ENCODE measurements at regions not wholly inside any gene's neighbourhood (a gene's known extent, or its start where the extent isn't known, plus 50 kb on each side); places are given as distances from the start of the nearest gene placed in this dataset.
"Not testable (repeated sequence)": the region's sequence is repeated elsewhere in the genome, so short reads cannot be mapped to it uniquely, and the experiment has no call there.

DNA sequence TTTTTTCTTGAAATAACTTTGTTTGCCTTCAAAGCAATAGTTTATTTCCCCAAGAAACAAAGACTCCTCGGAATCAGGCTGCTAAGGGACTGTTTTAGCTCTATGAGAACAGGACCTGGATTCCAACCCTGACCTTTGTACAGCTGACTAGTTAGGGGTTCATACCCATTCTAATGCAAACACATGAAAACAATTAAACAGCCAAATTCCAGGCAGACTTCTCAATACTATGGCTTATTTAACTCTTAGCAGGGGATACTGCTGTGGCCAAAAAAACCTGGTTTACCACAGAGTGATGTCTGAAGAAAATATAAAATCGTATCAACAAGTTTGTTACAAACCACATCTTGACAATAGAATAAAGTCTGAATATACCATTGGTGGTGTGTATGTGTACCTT is 129.6 kb upstream of the INTU start:
- ChIA-PET CTCF (no interaction called here), POLR2A (no interaction called here)
- no peak for DNase-seq
- Mint-ChIP-seq H3K4me3 (no peak overlapping the region), H3K36me3 (ENCODE audit: low read depth) (no peaks in the 10 kb centered on the region), H3K4me1 (no peaks in the 10 kb centered on the region), H3K27ac (no peak overlapping the region), H3K9me3 (no peaks in the 10 kb centered on the region), H3K27me3 (no peaks in the 10 kb centered on the region)

DNA sequence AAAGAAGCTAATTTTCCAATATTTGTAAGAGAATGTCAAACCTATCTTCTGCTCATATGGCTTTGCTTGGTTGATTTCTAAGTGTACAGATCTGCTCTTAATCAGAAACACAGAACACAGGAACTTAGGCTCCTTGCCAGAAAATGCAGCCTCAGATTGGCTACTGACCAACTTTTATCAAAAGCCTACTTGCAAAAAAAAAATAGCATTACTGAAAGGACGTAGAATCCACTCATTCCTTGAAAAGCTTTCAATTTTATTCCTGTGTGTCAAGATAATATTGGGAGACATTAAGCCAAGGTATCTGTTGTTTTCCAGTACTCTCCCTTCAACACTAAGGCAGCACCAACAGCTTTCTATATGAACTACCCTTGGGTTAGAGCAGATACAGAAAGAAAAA is 127.6 kb upstream of the INTU start:
- no peak overlapping the region for H3K4me3 Mint-ChIP-seq
- no peaks in the 10 kb centered on the region for H3K36me3 Mint-ChIP-seq (ENCODE audit: low read depth)
- no peaks in the 10 kb centered on the region for H3K27me3 Mint-ChIP-seq
- POLR2A ChIA-PET, result no interaction called here
- H3K4me1 Mint-ChIP-seq, result no peaks in the 10 kb centered on the region
- CTCF ChIA-PET, result no interaction called here
- no peak for DNase-seq
- no peak overlapping the region for H3K27ac Mint-ChIP-seq
- H3K9me3 Mint-ChIP-seq, result no peaks in the 10 kb centered on the region

GRCh38 chr4:127506283-127506682 is 126.5 kb upstream of the INTU start:
- DNase-seq, result no peak
- Mint-ChIP-seq H3K36me3 (ENCODE audit: low read depth) (no peaks in the 10 kb centered on the region), H3K9me3 (no peaks in the 10 kb centered on the region), H3K27ac (no peak overlapping the region), H3K4me1 (no peaks in the 10 kb centered on the region), H3K27me3 (no peaks in the 10 kb centered on the region), H3K4me3 (no peak overlapping the region)
- CTCF ChIA-PET, result no interaction called here
- POLR2A ChIA-PET, result no interaction called here

DNA sequence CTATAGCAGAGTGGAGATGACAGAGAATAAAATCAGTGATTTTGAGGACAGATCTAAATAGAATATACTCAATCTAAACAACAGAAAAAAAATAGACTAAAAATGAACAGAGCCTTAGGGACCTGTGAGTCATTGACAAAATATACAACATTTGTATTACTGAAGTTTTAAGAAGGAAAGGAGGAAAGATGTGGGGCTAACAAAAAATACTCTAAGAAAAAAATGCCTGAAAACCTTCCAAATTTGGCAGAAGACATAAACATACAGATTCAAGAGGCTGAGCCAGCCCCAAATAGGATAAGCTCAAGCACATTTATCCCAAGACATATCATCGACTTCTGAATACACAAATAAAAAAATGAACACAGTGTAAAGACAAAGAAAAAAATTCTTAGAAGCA is 123.6 kb upstream of the INTU start:
- H3K4me3 Mint-ChIP-seq, result no peak overlapping the region
- no peaks in the 10 kb centered on the region for H3K4me1 Mint-ChIP-seq
- no peaks in the 10 kb centered on the region for H3K27me3 Mint-ChIP-seq
- ChIA-PET POLR2A (no interaction called here), CTCF (no interaction called here)
- no peaks in the 10 kb centered on the region for H3K9me3 Mint-ChIP-seq
- H3K27ac Mint-ChIP-seq, result no peak overlapping the region
- no peaks in the 10 kb centered on the region for H3K36me3 Mint-ChIP-seq (ENCODE audit: low read depth)
- DNase-seq, result no peak

DNA sequence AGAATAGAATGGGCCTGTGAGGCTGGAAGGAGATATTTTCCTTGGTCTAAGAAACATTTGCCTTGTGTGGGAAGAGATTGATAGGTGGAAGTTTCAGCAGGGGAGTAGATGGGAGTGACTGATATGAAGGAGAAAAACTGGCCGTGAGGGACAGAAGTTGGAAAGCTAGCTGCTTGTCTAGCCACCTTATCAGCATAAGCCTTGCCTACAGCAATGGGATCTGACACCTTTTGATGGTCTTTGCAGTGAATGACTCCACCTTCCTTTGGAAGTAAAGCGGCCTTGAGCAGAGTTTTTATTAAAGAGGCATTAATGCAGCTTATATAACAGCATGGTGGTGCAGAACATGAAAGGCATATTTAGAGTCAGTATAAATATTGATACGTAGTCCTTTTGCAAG is 120.1 kb upstream of the INTU start:
- DNase-seq; H3K36me3 Mint-ChIP-seq (ENCODE audit: low read depth); H3K4me3 Mint-ChIP-seq; CTCF ChIA-PET; H3K27ac Mint-ChIP-seq; POLR2A ChIA-PET; H3K27me3 Mint-ChIP-seq; H3K9me3 Mint-ChIP-seq; H3K4me1 Mint-ChIP-seq: not testable (repeated sequence)

GRCh38 chr4:127515259-127515658 is 117.5 kb upstream of the INTU start:
- H3K27ac Mint-ChIP-seq; POLR2A ChIA-PET; H3K36me3 Mint-ChIP-seq (ENCODE audit: low read depth); DNase-seq; H3K9me3 Mint-ChIP-seq; H3K4me3 Mint-ChIP-seq; CTCF ChIA-PET; H3K27me3 Mint-ChIP-seq; H3K4me1 Mint-ChIP-seq: not testable (repeated sequence)

DNA sequence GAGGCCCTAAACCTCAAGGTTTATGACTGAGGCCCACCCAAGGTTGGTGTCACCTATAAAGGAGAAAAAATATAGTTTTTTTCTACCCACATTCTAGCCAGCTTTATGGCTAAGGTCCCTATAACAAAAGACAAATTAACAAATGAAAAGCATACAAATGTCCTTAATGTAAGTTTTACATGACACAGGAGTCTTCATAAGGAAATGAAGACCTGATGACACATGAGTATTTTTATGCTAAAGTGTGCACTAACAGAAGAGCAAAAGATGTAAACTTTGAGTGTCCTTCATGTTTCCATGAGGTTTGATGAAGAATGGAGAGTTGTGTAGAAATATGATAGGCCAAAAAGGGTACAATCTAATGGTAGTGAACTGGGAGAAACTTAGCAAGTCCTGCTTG is 114.7 kb upstream of the INTU start:
- ChIA-PET POLR2A (no interaction called here), CTCF (no interaction called here)
- DNase-seq, result no peak
- Mint-ChIP-seq H3K27me3 (no peaks in the 10 kb centered on the region), H3K27ac (no peak overlapping the region), H3K4me3 (no peak overlapping the region), H3K4me1 (no peaks in the 10 kb centered on the region), H3K36me3 (ENCODE audit: low read depth) (no peaks in the 10 kb centered on the region), H3K9me3 (no peaks in the 10 kb centered on the region)

- DNase-seq, result no peak
- ChIA-PET POLR2A (no interaction called here), CTCF (no interaction called here)
- Mint-ChIP-seq H3K4me3 (no peak overlapping the region), H3K36me3 (ENCODE audit: low read depth) (no peaks in the 10 kb centered on the region), H3K9me3 (no peaks in the 10 kb centered on the region), H3K27me3 (no peaks in the 10 kb centered on the region), H3K27ac (no peak overlapping the region), H3K4me1 (no peaks in the 10 kb centered on the region)
Measured at GRCh38 chr4:127521463-127521862, 111.3 kb upstream of the INTU start.

DNA sequence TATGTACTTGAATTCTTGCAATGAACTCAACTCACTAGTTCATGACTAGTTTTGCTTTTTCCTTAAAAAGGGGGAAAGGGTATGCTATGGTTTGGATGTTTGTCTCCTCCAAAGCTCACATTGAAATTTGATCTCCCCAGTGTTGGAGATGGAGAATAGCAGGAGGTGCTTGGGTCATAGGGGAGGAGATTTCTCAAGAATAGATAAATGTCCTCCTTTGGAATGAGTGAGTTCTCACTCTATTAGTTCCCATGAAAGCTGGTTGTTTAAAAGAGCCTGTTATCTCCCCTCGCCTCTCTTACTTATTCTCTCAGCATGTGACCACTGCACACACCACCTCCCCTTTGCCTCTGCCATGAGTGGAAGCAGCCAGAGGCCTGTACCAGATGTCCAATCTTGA is 109.4 kb upstream of the INTU start:
- Mint-ChIP-seq H3K4me1 (no peaks in the 10 kb centered on the region), H3K4me3 (no peak overlapping the region), H3K9me3 (no peaks in the 10 kb centered on the region), H3K36me3 (ENCODE audit: low read depth) (no peaks in the 10 kb centered on the region), H3K27me3 (no peaks in the 10 kb centered on the region), H3K27ac (no peak overlapping the region)
- ChIA-PET CTCF (interaction anchor here (0.6 kb wide), 1 partner anchor 24 kb away, joined by 4 read pairs; no protein-coding TSS in a partner anchor), POLR2A (no interaction called here)
- no peak for DNase-seq

- Mint-ChIP-seq H3K4me1 (no peaks in the 10 kb centered on the region), H3K9me3 (no peaks in the 10 kb centered on the region), H3K27ac (no peak overlapping the region), H3K27me3 (no peaks in the 10 kb centered on the region), H3K4me3 (no peak overlapping the region), H3K36me3 (ENCODE audit: low read depth) (no peaks in the 10 kb centered on the region)
- no peak for DNase-seq
- CTCF ChIA-PET, result no interaction called here
- POLR2A ChIA-PET, result no interaction called here
Measured at GRCh38 chr4:127525608-127526007, 107.1 kb upstream of the INTU start.

GRCh38 chr4:127528302-127528701 is 104.5 kb upstream of the INTU start:
- POLR2A ChIA-PET, result no interaction called here
- CTCF ChIA-PET, result no interaction called here
- no peaks in the 10 kb centered on the region for H3K9me3 Mint-ChIP-seq
- H3K36me3 Mint-ChIP-seq (ENCODE audit: low read depth), result no peaks in the 10 kb centered on the region
- H3K4me3 Mint-ChIP-seq, result no peak overlapping the region
- no peak for DNase-seq
- no peak overlapping the region for H3K27ac Mint-ChIP-seq
- H3K27me3 Mint-ChIP-seq, result no peaks in the 10 kb centered on the region
- H3K4me1 Mint-ChIP-seq, result no peaks in the 10 kb centered on the region

DNA sequence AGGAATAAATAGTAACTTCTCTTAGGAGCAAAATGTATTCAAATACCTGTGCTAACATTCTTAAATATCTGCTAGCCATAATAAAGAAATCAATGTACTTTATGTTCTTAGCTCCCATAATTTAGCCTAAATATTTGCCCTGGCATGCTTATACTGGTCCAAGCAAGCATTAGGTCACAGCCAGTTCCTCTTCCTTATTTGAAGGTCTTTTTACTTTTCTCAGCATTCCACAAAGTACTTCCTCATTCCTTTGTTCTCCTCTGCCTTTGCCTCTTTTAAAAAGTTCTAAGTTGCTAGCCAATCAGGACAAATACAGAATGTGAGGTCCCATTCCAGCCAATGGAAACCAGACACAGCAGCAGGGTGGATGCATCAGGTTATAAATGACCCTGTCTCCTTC is 102.9 kb upstream of the INTU start:
- DNase-seq; H3K4me1 Mint-ChIP-seq; H3K4me3 Mint-ChIP-seq; H3K27me3 Mint-ChIP-seq; POLR2A ChIA-PET; CTCF ChIA-PET; H3K9me3 Mint-ChIP-seq; H3K36me3 Mint-ChIP-seq (ENCODE audit: low read depth); H3K27ac Mint-ChIP-seq: not testable (repeated sequence)

GRCh38 chr4:127533028-127533700 is 99.6 kb upstream of the INTU start:
- Mint-ChIP-seq H3K4me1 (no peaks in the 10 kb centered on the region), H3K36me3 (ENCODE audit: low read depth) (no peaks in the 10 kb centered on the region), H3K27ac (no peak overlapping the region), H3K27me3 (no peaks in the 10 kb centered on the region), H3K4me3 (no peak overlapping the region), H3K9me3 (no peaks in the 10 kb centered on the region)
- POLR2A ChIA-PET, result no interaction called here
- CTCF ChIA-PET, result no interaction called here
- DNase-seq, result no peak

DNA sequence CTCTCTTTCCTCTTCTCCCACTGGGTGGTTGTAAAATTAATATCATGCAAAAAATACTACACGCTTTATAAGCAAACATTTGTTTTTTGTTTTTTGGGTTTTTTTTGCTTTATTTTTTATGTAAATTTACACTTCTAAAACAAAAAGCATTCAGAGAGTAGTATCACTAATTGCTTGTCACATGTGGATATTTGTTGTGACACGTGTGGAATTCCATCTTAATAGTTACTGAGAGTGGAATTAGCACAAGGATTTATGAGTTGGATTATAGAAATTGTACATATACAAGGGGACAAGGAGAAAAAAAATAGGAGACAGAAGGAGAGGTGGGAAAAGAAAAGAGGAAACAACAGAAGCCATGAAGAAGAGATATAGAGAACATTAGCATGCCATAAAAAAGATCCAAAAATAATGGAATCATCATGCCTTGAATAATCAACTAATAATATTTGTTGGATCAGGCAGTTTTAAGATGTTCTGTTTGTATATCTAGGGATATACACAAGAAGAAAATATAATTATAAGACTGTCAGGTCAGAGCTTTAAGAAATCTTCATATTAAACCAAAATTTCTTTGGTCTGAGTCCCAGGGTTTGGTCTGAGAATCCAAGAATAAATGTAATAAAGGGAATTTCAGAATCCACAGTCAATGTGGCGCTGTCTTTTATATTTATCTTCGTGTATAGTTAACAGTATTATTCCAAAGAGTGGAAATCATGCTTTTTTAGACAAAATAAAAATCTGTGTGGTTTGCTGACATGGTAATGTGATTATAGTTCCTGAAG is 98.5 kb upstream of the INTU start:
- H3K4me1 Mint-ChIP-seq, result no peaks in the 10 kb centered on the region
- H3K27ac Mint-ChIP-seq, result no peak overlapping the region
- ChIA-PET CTCF (no interaction called here), POLR2A (no interaction called here)
- H3K36me3 Mint-ChIP-seq (ENCODE audit: low read depth), result no peaks in the 10 kb centered on the region
- H3K4me3 Mint-ChIP-seq, result no peak overlapping the region
- DNase-seq, result no peak
- no peaks in the 10 kb centered on the region for H3K27me3 Mint-ChIP-seq
- H3K9me3 Mint-ChIP-seq, result no peaks in the 10 kb centered on the region

All from activated CD4-positive, alpha-beta memory T cell treated with anti-CD3 and anti-CD28 coated beads, Interleukin-2, amount 10 ng/mL, durations not matched to agents 7 days and 5 days (primary cell).